Neutrophil (primary cell): ENCODE measurements at regions not wholly inside any gene's neighbourhood (a gene's known extent, or its start where the extent isn't known, plus 50 kb on each side); places are given as distances from the start of the nearest gene placed in this dataset.

Experiments used
- H3K27ac ChIP-seq: fragments of 200-600 bp; sonication (generic); 2 replicates; pipeline ENCODE4 v1.5.1; 2016; ENCODE audit warnings: mild to moderate bottlenecking, moderate library complexity
- H3K27me3 ChIP-seq: fragments of 200-600 bp; sonication (generic); 2 replicates; pipeline ENCODE4 v1.6.0; 2016; ENCODE audit warnings: mild to moderate bottlenecking
- H3K36me3 ChIP-seq: fragments of 200-600 bp; sonication (generic); 2 replicates; pipeline ENCODE4 v1.5.1; 2017
- H3K4me1 ChIP-seq, 2 experiments: fragments of 200-600 bp in 1 of 2; sonication (generic) in 1 of 2; 1 replicate in 1 of 2; 2 replicates in 1 of 2; pipeline versions ENCODE4 v1.5.1 to v1.6.1; 2013 to 2016; ENCODE audit warnings: low read depth in 1 of 2, low read length in 1 of 2, mild to moderate bottlenecking in 1 of 2, moderate library complexity in 1 of 2; ENCODE audit not compliant: control insufficient read depth in 1 of 2, insufficient read depth in 1 of 2
- H3K4me3 ChIP-seq, 2 experiments: fragments of 200-600 bp in 1 of 2; sonication (generic) in 1 of 2; 1 replicate in 1 of 2; 2 replicates in 1 of 2; pipeline ENCODE4 v1.5.1; 2013 to 2016; ENCODE audit warnings: low read depth in 1 of 2, low read length in 1 of 2, mild to moderate bottlenecking in 1 of 2, moderate library complexity in 1 of 2
- H3K9me3 ChIP-seq: fragments of 200-600 bp; sonication (generic); 2 replicates; pipeline ENCODE4 v1.5.1; 2016
- TF ChIP-seq, protein P1 (sequence below): fragments of 200-600 bp; sonication (generic); IDR thresholded peaks from 2 replicates; pipeline ENCODE4 v1.5.1; 2016; ENCODE audit warnings: antibody characterized with exemption

DNA sequence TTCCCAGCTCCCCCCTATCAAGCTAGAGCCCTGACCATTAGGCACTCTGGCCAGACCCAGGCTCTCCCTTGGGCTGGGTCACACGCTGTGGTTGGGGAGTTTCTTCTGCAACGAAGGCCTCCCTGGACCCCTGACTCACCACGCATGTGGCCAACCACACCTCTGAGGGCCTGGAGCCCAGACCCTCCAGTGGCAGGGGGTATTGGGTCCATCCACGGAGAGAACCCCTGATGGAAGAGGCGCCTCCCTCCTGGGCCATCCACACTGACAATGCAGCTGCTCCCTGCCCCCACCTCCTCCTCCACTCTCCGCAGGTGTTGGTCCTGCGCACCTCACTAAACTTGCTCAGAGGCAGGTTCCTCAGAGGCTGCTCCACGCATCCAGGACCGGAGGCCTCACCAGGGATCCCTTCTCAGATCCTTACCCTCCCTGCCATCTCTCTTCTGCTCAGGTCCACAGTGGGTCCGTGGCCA, 125.4 kb downstream of the RNASET2 start:
- H3K27me3 ChIP-seq = no peaks in the 10 kb centered on the region
- TF ChIP-seq, protein P1, sequence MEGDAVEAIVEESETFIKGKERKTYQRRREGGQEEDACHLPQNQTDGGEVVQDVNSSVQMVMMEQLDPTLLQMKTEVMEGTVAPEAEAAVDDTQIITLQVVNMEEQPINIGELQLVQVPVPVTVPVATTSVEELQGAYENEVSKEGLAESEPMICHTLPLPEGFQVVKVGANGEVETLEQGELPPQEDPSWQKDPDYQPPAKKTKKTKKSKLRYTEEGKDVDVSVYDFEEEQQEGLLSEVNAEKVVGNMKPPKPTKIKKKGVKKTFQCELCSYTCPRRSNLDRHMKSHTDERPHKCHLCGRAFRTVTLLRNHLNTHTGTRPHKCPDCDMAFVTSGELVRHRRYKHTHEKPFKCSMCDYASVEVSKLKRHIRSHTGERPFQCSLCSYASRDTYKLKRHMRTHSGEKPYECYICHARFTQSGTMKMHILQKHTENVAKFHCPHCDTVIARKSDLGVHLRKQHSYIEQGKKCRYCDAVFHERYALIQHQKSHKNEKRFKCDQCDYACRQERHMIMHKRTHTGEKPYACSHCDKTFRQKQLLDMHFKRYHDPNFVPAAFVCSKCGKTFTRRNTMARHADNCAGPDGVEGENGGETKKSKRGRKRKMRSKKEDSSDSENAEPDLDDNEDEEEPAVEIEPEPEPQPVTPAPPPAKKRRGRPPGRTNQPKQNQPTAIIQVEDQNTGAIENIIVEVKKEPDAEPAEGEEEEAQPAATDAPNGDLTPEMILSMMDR = no peak
- H3K4me3 ChIP-seq = no peak overlapping the region
- no peak overlapping the region for H3K27ac ChIP-seq
- no peaks in the 10 kb centered on the region for H3K9me3 ChIP-seq
- H3K4me1 ChIP-seq = no peaks in the 10 kb centered on the region
- no peaks in the 10 kb centered on the region for H3K36me3 ChIP-seq

DNA sequence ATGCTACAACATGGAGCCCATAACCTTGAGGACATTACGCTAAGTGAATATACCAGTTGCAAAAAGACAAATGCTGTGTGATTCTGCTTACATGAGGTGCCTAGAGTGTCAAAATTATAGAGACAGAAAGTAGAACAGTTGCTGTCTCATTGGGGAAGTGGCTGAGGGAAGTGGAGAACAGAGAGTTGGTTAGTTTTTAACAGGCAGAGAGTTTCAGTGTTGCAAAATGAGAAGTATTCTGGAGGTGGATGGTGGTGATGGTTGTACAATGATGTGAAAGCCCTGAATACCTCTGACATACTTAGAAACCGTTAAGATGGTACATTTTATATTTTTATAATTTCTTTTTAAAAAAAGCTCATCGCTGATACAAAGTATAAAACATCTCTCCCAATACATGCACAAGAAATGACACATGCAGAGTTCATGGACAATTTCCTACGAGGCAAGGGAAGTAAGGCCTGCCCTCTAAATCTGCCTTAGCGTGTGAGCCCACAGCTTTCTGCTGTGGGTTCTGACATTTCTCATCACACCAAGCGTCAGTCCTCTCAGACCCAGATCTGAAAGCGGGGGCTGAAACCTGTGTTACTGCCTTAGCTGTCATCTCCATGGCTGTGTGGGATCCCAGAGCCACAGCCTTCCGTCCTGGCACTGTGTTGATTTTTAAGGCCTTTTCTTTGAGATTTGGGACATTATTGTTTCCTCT, 126.0 kb downstream of the RNASET2 start:
- H3K9me3 ChIP-seq = no peaks in the 10 kb centered on the region
- H3K36me3 ChIP-seq = no peaks in the 10 kb centered on the region
- no peak overlapping the region for H3K27ac ChIP-seq
- TF ChIP-seq, protein P1 = no peak
- H3K4me3 ChIP-seq = no peak overlapping the region
- no peaks in the 10 kb centered on the region for H3K4me1 ChIP-seq
- H3K27me3 ChIP-seq = no peaks in the 10 kb centered on the region

DNA sequence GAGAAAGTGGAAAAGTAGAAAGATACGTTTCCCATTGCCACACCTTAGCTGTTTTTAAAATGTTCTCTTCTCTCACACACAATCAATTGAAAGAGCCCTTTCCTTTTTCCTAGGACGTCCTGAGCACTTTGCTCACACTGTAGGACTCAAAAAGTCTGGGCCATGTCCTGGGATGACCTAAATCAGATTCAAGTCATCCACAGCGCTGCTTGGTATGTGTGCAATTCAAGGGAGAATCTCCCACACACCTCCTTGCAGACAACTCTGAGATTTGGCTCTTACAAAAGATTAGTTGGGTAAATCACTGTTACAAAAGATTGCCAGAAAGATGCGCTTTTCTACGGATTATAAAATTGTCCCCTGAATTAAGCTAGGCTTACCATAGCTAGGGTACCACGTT, 130.1 kb downstream of the RNASET2 start:
- no peak overlapping the region for H3K27ac ChIP-seq
- no peaks in the 10 kb centered on the region for H3K9me3 ChIP-seq
- H3K4me1 ChIP-seq = no peaks in the 10 kb centered on the region
- TF ChIP-seq, protein P1 = no peak
- no peaks in the 10 kb centered on the region for H3K27me3 ChIP-seq
- no peak overlapping the region for H3K4me3 ChIP-seq
- H3K36me3 ChIP-seq = no peaks in the 10 kb centered on the region

DNA sequence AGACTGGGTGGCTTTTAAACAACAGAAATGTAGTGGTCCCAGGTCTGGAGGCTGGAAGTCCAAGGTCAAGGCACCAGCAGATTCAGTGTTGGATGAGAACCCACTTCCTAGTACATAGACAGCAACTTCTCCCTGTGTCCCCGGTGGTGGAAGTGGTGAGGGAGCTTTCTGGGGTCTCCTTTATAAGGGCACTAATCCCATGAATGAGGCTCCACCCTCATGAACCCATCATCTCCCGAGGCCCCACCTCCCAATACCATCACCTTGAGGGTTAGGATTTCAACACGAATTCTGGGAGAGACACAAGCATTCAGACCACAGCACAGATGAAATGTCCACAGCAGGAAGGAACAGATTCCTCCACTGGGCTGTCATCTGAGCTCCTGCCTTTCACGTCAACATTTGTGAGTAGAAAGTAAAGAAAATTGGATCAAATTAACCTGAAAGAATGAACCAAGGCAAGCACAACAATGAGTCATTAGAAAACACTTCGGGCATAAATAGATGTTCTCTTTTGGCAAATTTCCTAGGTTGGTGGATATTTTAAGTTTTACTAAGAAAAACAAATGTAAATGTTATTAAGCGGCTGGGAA, 130.7 kb downstream of the RNASET2 start:
- no peak overlapping the region for H3K27ac ChIP-seq
- H3K4me1 ChIP-seq = no peaks in the 10 kb centered on the region

DNA sequence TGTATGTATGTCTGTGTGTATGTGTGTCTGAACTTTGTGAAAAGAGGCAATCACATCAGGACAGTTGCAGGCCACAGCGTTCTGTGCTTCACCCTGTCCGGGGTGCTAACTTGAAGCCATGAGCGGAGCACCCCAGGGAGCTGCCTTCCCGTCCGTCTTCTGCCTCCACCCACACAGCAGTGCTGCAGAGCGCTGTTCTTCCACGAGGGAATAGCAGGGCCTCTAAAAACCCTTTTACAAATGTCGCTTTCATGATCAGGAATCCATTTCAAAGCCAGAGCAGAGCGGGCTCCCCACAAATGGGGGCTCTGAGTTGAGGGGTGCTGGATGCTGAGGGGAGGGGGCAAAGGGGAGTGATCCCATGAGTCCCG, 131.5 kb downstream of the RNASET2 start:
- Histone ChIP-seq H3K27me3 (no peaks in the 10 kb centered on the region), H3K4me3 (no peak overlapping the region), H3K4me1 (no peaks in the 10 kb centered on the region), H3K36me3 (no peaks in the 10 kb centered on the region), H3K27ac (no peak overlapping the region), H3K9me3 (no peaks in the 10 kb centered on the region)
- TF ChIP-seq, protein P1 = no peak

More for the DNA sequence above, 130.7 kb downstream of the RNASET2 start:
- no peaks in the 10 kb centered on the region for H3K9me3 ChIP-seq
- H3K36me3 ChIP-seq = no peaks in the 10 kb centered on the region
- TF ChIP-seq, protein P1 = no peak
- H3K4me3 ChIP-seq = no peak overlapping the region
- H3K27me3 ChIP-seq = no peaks in the 10 kb centered on the region
